GM19328 (cell line): ENCODE measurements at regions not wholly inside any gene's neighbourhood (a gene's known extent, or its start where the extent isn't known, plus 50 kb on each side); places are given as distances from the start of the nearest gene placed in this dataset.
"Not testable (repeated sequence)": the region's sequence is repeated elsewhere in the genome, so short reads cannot be mapped to it uniquely, and the experiment has no call there.

Experiments
- ATAC-seq: cut with Tn5 transposase; IDR thresholded peaks from one replicate; pipeline ENCODE4 v1.9.1; 2021; ENCODE audit warnings: mild to moderate bottlenecking, moderate library complexity; ENCODE audit not compliant: unreplicated experiment

GRCh38 chr1:196005426-196005825 lies 602.8 kb downstream of the KCNT2 start:
- no peak for ATAC-seq

GRCh38 chr1:196004388-196004787 lies 603.9 kb downstream of the KCNT2 start:
- not testable (repeated sequence) for ATAC-seq

GRCh38 chr1:196002906-196003305 lies 605.3 kb downstream of the KCNT2 start:
- no peak for ATAC-seq

GRCh38 chr1:196002296-196002695 lies 605.9 kb downstream of the KCNT2 start:
- not testable (repeated sequence) for ATAC-seq

GRCh38 chr1:196001188-196001587 lies 607.1 kb downstream of the KCNT2 start:
- no peak for ATAC-seq

- no peak for ATAC-seq
These were observed 609.2 kb downstream of the KCNT2 start for GRCh38 chr1:195999022-195999421.

GRCh38 chr1:195981448-195982139 lies 626.6 kb downstream of the KCNT2 start:
- ATAC-seq, result no peak

- no peak for ATAC-seq
These were observed 628.6 kb downstream of the KCNT2 start for GRCh38 chr1:195979646-195980045.

- no peak for ATAC-seq
These were observed 634.8 kb downstream of the KCNT2 start for GRCh38 chr1:195973311-195973904.

GRCh38 chr1:195971589-195971988 lies 636.7 kb downstream of the KCNT2 start:
- no peak for ATAC-seq

GRCh38 chr1:195970209-195970608 lies 638.0 kb downstream of the KCNT2 start:
- ATAC-seq, result no peak

GRCh38 chr1:195965475-195965874 lies 642.8 kb downstream of the KCNT2 start:
- ATAC-seq, result no peak

GRCh38 chr1:195965036-195965435 lies 643.2 kb downstream of the KCNT2 start:
- no peak for ATAC-seq

GRCh38 chr1:195964516-195964915 lies 643.7 kb downstream of the KCNT2 start:
- ATAC-seq, result no peak

- no peak for ATAC-seq
These were observed 646.2 kb downstream of the KCNT2 start for GRCh38 chr1:195962051-195962450.

- ATAC-seq, result no peak
These were observed 647.7 kb downstream of the KCNT2 start for GRCh38 chr1:195960580-195960979.

- no peak for ATAC-seq
These were observed 650.1 kb downstream of the KCNT2 start for GRCh38 chr1:195958131-195958530.

GRCh38 chr1:195956845-195957244 lies 651.4 kb downstream of the KCNT2 start:
- no peak for ATAC-seq

- ATAC-seq, result no peak
These were observed 653.4 kb downstream of the KCNT2 start for GRCh38 chr1:195954848-195955247.

- ATAC-seq, result no peak
These were observed 656.9 kb downstream of the KCNT2 start for GRCh38 chr1:195951313-195951712.

- ATAC-seq, result no peak
These were observed 659.9 kb downstream of the KCNT2 start for GRCh38 chr1:195948123-195948895.

- ATAC-seq, result no peak
These were observed 661.7 kb downstream of the KCNT2 start for GRCh38 chr1:195946500-195946899.
